Inflammatory macrophage treated with lipopolysaccharide for 1 hour (primary cell): ENCODE measurements at regions not wholly inside any gene's neighbourhood (a gene's known extent, or its start where the extent isn't known, plus 50 kb on each side); places are given as distances from the start of the nearest gene placed in this dataset.

ENCODE experiments used
- DNase-seq, 2 donors: peaks; one replicate each; pipeline ENCODE4 v3.0.0-alpha.2; 2020 to 2022

DNA sequence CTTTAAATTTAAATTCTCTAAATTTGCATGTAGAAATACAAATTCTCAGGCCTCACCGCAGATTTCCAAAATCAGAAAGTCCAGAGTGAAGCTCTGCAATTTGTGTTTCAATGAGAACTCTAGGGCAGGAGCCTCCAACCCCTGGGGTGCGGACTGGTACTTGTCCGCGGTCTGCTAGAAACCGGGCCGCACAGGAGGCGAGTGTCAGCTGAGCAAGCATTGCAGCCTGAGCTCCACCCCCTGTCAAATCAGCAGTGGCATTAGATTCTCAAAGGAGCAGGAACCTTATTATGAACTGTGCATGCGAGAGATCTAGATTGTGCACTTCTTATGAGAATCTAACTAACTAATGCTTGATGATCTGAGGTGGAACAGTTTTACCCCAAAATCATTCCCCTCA lies 203.0 kb upstream of the PCSK2 start:
- DNase-seq = no peak

DNA sequence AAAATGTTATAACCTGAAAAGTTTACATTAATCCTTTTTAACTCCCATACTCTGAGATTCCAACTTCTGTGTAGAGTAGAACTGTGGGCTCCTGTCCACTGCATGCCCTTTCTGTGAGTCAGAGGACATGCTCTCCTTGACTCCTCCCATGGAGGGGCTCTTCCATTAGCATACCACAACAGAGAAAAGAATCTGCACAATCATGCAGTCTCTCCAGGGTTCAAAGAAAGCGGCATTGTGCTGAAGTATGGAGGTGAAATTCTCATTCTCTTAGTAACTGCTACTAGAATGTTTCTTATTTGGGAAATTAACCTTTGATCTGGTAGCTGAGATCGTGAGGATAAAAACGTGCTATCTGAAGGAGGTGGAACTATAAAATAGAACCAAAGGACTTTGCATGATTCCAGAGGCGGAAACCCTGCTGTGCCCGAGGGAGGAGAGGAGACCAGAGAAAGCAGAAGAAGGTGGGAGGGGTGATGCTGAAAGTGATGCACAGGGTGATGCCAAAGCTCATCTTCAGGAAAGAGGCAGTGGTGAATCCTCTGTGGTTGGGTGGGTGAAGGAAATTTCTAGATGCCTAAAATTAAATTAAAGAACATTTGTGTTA lies 202.2 kb upstream of the PCSK2 start:
- no peak for DNase-seq

DNA sequence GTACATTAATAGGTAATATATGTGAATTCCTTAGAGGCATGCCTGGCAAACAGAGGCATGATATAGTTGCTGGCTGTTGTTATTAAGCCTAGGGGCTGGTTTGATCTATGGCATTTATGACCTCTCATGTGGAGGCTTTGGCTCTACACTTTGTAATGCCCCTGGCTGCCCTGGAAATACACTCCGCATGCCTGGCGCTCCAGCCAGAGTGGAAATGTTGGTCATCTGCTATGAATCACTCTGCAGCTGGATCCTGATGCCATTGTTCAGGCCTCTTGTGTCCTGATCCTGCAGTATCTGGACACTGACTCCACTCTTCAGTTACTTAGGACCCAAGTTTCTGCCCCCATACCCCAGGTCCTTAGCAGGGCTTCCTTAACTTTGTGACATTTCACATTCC lies 200.5 kb upstream of the PCSK2 start:
- DNase-seq = no peak

DNA sequence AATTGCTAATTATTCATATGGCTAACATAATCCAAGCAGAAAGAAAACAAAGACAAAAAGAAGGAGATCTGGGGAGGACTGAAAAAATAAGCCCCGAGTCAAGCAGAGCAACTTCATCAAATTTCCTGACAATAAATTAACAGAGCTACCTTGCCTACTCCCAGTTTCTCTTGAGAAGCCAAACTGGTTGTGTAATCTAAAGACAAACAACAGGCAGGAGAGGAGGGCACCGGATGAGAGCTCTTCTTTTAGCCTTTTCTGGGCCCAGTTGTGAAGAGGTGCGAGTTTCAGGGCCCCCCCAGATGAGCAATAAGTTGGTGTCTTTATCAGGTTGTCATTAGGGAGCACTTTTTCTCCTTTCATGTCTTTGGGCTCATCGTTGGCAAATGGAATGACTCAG lies 197.1 kb upstream of the PCSK2 start:
- no peak for DNase-seq

DNA sequence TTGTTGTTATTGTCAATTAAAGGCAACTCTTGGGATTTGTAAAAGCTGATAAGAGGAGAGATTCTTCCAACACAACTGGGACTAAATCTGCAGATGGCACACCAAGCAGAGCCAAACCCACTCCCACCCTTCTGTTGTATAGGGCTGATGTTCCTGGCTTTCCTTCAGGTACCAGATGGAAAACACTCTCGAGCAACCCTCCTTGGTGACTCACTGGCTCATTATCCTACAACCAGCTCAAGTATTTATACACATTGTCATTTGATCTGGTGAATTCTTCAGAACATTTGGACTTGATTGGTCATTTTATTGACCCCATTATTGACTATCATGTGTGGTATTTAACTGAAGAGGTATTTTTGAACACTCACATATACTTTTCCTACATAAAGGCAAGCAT lies 190.3 kb upstream of the PCSK2 start:
- no peak for DNase-seq

DNA sequence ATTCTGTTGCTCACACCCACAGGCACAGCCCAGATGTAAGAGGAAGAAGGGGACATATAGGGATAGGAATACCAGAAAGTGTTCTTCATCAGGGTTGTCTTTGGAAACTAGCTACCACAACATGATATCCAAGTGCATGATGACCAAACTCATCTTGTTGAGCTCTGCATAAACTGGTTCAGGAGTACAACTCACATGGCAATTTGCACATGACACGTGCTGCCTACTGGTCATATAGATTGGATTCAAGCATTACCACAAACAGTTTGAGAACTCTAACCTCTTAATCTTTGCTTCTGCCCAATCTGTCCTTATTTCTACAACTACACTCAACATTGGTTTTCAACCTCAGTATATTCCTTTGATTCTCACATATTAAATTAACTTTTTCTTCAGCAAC lies 184.7 kb upstream of the PCSK2 start:
- DNase-seq = no peak

DNA sequence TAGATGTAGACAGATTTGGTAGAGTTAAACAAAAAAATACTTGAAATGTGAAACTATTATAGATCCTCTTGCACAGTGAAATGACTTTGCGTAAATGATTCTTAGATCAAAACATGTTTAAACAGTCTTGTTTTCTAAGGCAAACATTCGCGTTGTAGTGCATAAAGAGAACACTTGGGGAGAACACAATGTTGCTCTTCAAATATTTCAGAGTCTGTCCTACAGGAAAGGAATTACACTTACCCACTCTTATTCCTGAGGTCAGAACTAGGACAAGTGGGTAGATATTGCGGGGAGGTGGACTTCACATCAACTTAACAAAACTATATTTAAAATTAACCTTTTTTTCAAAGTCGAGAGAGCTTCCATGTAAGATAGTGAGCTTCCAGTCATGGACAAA lies 183.5 kb upstream of the PCSK2 start:
- DNase-seq = no peak

DNA sequence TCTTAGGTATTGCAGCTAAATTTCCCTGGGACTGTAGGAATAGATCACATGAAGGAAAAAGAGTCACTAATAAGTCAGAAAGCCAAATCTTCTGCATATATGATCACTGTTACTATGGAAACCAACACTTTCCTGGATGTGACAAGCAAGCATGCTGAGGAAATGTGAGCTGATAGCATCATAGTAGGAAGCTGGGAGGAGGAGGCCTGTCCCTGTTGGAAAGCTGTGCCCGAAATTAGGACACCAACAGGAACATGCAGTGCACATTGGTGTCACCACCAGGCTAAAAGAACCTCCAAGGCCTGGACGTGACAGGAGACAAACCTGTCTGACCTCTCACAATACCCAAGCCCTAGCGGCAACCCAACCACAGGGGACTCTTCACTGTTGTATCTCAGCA lies 181.9 kb upstream of the PCSK2 start:
- no peak for DNase-seq

DNA sequence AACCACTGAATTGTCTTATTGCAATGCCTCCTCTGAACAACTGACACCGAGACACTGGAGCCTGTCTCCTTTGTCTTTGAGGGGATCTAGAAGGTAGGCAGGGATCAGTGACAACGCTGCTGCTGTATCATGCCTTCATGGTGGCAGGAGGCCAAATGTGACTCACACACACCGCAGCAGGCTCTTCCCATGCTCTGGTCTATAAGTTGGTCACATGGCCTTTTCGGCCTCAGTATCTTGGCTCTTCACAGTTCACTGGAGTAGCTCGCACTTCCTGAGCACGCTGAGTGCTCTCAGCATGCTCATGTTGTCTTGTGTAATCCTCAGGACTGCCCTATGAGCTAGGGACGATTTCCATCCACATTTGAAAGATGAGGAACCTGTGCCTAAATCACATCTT lies 167.4 kb upstream of the PCSK2 start:
- DNase-seq = no peak

DNA sequence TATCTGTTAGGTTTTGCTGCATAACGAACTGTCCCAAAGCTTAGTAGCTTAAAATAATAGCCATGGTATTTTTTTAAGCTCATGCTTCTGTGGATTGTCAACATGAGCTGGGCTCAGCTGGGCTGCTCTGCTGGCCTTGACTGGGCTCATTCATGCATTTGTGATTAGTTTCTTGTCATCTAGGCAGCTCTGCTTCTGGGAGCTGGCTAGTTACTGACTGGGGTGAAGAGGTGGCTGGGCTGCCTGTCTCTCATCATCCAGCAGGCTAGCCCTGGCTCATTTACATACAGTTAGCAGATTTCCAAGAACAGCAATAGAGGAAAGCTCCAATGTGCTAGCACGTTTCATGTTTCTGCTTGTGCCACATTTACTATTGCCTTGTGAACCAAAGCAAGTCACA lies 165.1 kb upstream of the PCSK2 start:
- no peak for DNase-seq

DNA sequence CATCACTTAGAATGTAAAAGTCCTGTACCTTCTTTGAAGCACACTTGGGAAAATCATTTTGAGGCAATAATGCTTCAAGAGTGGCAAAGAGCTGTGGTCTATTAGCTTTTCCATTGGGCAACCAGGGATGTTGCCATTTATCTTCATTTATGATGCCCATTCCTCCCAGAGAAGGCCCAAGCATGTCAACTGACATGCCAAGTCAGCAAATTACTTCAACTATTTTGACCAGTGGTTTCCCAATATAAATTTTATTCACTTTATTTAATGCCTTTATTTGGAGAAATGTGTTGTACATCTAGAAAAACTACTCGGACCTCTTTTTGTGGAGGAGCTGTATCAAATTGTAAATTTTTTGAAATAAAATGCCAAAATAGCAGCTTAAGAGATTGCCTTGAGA lies 164.1 kb upstream of the PCSK2 start:
- DNase-seq = no peak

DNA sequence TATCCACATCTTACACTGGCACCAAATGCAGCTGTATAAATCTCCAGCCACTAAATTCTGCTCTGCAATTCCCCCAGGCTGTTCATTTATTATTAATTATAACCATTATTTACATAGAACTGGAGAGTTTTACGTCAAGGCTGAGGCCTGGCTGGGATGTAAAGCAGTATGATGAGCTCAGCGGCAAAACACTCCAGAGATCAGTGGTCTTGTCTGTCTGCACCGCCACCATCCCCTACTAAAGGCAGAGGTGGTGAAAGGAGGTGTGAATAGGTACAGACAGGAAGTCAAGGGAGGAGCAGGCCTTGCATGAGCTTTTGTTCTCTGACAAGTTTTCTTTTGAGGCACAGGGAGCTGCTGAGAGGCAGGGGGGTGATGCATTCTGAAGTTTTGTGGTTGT lies 159.9 kb upstream of the PCSK2 start:
- no peak for DNase-seq

DNA sequence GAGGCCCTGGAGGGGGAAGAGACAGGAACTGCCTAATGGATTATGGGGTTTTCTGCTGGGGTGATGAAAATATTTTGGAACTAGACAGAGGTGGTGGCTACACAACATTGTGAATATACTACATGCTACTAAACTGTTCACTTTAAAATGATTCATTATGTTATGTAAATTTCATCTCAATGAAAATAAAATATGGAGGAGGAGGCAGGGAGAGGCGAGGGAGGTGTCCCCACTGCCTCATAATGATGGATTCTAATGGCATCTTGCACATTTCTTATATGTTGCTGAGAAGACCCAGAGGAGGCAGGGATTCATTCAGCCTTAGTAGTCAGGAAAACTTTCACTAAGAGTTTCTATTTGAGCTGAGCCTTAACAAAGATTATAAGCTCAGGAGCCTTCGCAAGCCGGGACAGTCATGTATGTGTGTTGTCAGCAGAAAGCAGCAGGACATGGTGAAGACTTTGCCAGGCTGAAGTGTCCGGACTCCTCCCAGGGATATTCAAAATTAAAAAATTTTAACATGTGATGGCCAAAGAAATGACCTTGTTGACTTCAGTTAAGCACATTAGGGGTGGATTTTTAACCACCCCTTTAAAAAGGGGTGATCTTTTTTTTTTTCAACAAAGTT lies 158.6 kb upstream of the PCSK2 start:
- no peak for DNase-seq

DNA sequence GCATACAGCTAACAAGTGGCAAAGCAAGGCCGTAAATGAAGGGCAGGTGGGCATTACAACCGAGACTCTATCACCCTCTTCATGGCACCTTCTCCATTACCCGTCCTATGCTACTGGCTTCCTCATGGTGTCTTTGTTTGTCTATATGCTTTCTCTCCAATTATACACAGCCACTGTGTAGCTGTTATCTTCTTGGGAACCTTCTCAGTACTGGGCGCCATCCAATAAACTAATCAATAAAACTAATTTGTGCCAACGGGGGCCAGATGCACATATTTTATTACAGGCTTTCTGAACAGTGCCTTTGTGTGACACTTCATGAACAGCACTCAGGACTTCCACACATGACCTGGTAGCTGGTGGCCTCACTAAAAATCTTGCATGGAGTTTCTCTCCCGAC lies 149.8 kb upstream of the PCSK2 start:
- no peak for DNase-seq

DNA sequence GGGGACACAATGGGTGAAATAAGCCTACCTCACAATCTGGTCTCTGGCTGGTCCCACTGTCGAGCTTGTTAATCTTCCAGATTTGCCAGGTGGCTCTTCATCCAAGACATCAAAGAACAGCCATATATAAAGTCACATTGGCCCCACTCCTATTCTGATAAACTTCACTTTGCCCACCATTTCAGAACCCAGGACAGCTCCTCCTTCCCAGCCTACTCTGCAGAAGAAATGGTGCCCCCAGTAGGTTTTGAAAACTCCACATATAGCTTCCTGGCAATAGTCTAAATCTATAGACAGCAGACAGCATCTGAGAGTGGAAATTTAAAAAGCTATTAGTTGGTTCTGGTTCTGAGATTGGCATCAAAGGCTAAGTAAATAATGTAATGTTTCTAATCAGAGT lies 143.1 kb upstream of the PCSK2 start:
- no peak for DNase-seq

DNA sequence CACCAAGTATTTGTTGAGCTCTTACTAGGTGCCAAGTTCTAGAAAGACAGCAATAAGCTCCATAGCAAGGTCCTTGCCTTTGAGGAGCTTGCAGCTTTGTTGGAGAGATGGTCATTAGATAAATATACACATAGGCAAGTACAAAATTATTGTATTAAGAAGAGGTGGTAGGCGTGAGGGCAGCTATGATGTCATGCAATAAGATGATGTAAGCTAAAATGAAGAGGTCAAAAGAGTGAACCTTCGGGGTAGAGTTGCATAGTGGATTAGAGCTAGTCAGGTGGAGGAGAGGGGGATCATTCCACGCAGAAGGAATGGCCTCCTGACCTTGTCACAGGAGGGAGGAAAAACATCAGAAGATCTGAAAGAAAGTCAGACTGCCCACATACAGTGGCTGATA lies 141.9 kb upstream of the PCSK2 start:
- no peak for DNase-seq

DNA sequence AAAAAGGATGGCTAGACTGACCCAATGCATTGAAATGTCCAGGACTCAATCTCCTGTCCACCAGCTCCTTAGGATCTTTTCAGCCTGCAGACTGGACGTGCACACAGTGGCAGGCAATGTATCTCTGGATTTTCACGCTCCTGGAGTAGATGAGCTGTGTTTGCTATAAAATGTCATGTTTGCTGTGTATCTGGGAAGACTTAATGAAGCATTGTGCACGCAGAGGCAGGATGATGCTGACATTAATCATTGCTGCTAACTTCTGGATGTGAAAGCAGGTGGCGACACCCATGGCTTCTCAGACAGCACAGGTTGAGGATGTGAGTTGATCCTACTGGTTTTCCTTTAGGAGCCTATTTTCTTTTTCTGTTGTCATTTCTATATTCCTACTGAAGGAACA lies 133.1 kb upstream of the PCSK2 start:
- no peak for DNase-seq

DNA sequence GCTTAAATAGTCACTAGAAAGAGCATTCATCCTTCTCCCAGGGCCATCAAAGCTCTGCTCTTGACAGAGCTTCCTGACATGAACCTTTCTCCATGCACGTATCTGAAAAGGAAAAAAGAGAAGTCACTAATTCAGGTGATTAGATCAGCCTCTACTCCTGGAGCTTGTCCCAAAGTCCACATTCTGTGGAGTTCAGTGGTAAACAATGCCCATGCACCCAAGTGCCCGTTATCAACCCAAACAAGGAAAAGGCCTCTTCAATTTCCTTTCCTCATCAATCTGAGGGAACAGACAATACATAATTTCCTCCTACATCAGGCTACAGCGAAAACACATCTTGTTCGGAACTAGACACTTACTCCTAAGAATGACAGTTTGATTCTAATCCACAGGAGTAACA lies 129.2 kb upstream of the PCSK2 start:
- no peak for DNase-seq

DNA sequence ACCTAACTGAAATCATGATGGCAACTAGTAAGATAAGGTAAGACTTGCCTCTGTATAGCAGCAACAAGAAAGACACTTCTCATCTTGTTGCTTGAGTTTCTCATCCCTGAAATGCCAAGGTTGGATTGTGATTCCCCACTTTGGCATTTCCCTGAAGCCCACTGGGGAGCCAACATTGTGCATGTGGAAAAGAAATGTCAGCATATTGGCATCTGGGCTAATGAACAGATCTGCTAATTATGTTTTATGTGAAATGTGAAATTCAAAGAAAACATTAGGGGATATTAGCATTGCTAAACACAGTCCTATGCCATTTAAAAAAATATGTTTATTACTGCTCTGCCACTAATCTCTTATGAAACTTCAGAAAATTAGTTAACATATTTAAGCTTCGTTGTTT lies 126.3 kb upstream of the PCSK2 start:
- DNase-seq = no peak

DNA sequence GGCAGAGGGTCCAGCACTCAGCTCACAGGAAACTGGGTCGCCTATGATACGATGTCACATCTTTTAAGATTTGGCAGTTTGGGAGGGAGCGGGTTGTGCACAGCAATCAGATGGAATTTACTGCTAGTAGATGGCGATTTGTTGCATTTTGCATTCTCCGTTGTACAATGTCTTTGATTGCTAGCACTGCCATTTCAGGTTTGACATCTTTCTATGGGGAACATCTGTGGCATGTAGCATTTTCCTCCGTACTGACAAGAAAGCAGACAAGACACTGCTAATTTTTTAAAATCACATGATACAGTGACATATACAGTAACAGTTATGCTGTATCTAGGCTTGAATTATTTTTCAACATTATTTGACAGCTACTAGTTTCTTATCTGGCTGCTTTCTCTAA lies 119.7 kb upstream of the PCSK2 start:
- no peak for DNase-seq

DNA sequence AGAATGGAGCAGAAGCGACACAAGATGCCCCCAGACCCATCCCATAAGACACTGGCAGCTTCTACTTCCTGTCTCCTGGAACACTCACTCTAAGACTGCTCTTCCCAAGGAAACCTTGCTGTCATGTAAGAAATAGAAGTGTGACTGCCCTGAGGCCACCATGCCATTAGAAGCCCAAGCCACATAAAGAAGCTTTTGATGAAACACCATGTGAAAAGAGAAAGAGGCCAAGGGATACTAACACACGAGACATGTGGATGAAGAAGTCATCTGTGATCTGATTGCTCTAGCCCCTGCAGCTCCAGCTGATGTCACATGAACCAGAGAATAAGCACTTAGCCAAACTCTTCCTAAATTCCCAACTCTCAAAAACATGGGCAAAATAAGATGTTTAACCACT lies 117.9 kb upstream of the PCSK2 start:
- no peak for DNase-seq

DNA sequence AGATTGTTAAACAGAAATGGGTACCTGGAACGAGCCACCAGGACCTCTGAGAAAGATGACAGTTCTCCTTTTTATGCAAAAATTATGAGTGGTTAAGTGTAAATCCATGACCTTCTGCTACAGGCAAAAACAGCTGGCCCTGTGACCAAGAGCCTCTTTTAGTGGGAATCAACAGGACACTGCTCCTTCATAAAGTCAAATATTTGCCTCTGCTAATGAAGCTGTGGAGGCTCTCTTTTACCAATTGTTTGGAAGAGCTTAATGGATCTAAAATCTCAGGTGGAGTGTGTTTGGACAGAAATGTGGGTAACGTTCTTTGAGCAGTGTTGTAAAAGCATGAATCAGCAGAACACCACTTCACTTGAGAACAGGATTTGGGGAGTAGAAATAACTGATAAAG lies 117.5 kb upstream of the PCSK2 start:
- DNase-seq = no peak

DNA sequence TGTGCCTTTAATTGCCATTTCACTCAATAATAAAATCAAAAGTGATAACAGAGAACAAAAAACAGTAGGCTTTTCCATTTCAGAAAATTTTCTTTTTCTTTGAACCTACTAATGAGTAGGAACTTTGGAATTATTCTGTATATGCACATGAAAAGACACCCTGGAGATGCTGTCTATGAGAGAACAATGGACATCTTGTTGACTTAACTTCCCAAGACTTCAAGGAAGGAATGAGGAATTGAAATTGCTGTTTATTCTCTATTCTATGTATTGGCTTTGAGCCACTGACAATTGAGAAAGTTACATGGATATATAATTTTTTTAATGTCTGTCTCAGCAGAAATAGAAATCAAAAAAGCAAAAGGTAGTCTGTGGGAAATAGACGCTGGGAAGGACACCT lies 98.6 kb upstream of the PCSK2 start:
- DNase-seq = no peak

DNA sequence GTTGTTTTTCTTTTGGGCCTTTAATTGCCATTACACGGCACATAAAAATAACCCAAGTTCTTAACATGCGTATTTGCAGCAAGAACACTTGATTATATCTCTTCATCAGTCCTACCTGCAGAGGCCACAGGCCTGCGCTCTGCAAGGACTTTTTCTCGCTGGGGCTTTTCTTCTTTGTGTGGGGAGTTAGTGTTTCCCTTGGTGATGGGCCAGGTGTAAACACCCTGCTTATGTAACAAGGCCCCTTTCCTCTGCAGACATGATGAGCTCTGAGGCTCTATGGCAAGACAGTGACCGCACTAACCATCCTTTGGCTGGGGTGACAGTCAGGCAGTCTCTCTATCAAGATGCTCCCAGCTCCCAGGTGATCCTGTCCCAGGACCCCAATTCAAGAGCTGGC lies 97.8 kb upstream of the PCSK2 start:
- DNase-seq = no peak

DNA sequence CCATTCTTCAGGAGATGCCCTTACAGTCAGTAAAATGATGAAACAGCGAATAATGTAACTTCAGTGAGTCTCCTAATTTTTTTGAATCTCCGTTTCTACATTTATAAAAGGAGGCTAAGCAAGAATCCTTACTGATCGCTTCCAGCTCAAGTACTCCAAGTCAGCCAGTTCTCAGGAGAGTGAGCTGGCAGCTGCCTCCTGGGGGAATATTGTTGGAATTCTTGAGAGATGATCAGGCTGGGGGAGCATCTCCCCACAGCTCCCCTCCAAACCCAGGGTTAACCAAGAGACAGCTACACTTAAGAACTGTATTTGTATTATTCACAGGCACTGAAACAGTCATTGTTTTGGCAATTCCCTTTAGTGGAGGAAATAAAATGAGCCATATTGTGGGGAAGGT lies 89.1 kb upstream of the PCSK2 start:
- DNase-seq = no peak

DNA sequence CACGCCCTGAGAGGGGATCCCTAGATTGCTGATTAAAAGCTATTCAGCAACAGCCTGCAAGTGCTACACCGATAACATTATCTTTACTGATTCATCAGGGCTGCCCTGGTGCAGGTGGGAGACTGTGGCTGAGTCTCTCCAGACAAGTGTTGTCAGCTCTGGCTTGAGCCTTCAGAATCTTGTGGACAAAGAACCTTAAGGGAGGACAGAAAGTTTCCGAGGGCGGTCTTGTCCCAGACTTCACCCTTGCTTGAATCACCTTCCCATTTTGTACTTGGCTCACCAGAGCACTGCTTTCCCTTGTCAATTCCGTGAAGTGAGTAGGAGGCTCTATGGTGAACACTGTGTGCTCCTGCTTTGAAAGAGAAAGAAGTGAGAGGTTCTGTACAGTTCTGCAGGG lies 88.6 kb upstream of the PCSK2 start:
- DNase-seq = no peak
